CD14-positive monocyte (primary cell): ENCODE measurements at regions not wholly inside any gene's neighbourhood (a gene's known extent, or its start where the extent isn't known, plus 50 kb on each side); places are given as distances from the start of the nearest gene placed in this dataset.

Experiments used
- DNase-seq, 3 donors: peaks; one replicate each; pipeline ENCODE4 v3.0.0-alpha.2; 2011 to 2022
- H2AFZ ChIP-seq: 2 replicates; pipeline ENCODE4 v1.6.0; 2012; ENCODE audit warnings: mild to moderate bottlenecking, low read depth, low read length, inconsistent platforms; ENCODE audit not compliant: insufficient read depth, poor library complexity, severe bottlenecking
- H3K27ac ChIP-seq, 2 donors: 1 replicate in 1 of 2; 2 replicates in 1 of 2; pipeline ENCODE4 v1.5.1; 2012 to 2013; ENCODE audit warnings: low read length in 2 of 2, control low read depth in 1 of 2, inconsistent platforms in 1 of 2, low read depth in 1 of 2, mild to moderate bottlenecking in 1 of 2
- H3K27me3 ChIP-seq, 2 donors: one replicate each; pipeline versions ENCODE4 v1.6.0 to v1.6.1; 2011 to 2013; ENCODE audit warnings: low read length in 2 of 2; ENCODE audit not compliant: control insufficient read depth in 2 of 2, insufficient read depth in 2 of 2
- H3K36me3 ChIP-seq, 2 donors: replicated peaks in 1 of 2; 1 replicate in 1 of 2; 2 replicates in 1 of 2; pipeline versions ENCODE4 v1.5.1 to v1.6.1; 2012 to 2013; ENCODE audit warnings: low read length in 2 of 2, control low read depth in 1 of 2, inconsistent platforms in 1 of 2, mild to moderate bottlenecking in 1 of 2; ENCODE audit not compliant: insufficient read depth in 2 of 2, control insufficient read depth in 1 of 2
- H3K4me1 ChIP-seq, 2 donors: 1 replicate in 1 of 2; 2 replicates in 1 of 2; pipeline versions ENCODE4 v1.5.1 to v1.6.1; 2012 to 2013; ENCODE audit warnings: low read length in 2 of 2, control low read depth in 1 of 2, inconsistent platforms in 1 of 2, mild to moderate bottlenecking in 1 of 2, moderate library complexity in 1 of 2; ENCODE audit not compliant: insufficient read depth in 2 of 2, control insufficient read depth in 1 of 2
- H3K4me2 ChIP-seq: replicated peaks from 2 replicates; pipeline ENCODE3; 2012; ENCODE audit warnings: low read length, moderate library complexity, mild to moderate bottlenecking; ENCODE audit not compliant: poor library complexity, severe bottlenecking; ENCODE audit errors: extremely low read depth
- H3K4me3 ChIP-seq, 3 experiments: fragments of 200-600 bp in 1 of 3; sonication (generic) in 1 of 3; replicated peaks in 1 of 3; 1 replicate in 2 of 3; 2 replicates in 1 of 3; pipeline ENCODE4 v1.5.1; 2011 to 2013; ENCODE audit warnings: low read length in 3 of 3, mild to moderate bottlenecking in 3 of 3, control low read depth in 2 of 3, low read depth in 2 of 3, inconsistent platforms in 1 of 3, moderate library complexity in 1 of 3
- H3K79me2 ChIP-seq: 2 replicates; pipeline ENCODE4 v1.6.0; 2012; ENCODE audit warnings: mild to moderate bottlenecking, control low read depth, inconsistent platforms, low read length, moderate library complexity; ENCODE audit not compliant: insufficient read depth
- H3K9ac ChIP-seq: 2 replicates; pipeline ENCODE4 v1.6.0; 2017; ENCODE audit warnings: low read length, mild to moderate bottlenecking; ENCODE audit not compliant: insufficient read depth, poor library complexity, severe bottlenecking
- H3K9me3 ChIP-seq, 2 donors: replicated peaks in 1 of 2; 1 replicate in 1 of 2; 2 replicates in 1 of 2; pipeline versions ENCODE4 v1.5.1 to v1.6.1; 2012 to 2013; ENCODE audit warnings: low read length in 2 of 2, control low read depth in 1 of 2; ENCODE audit not compliant: control insufficient read depth in 1 of 2, insufficient read depth in 1 of 2
- H4K20me1 ChIP-seq: 2 replicates; pipeline ENCODE4 v1.6.0; 2012; ENCODE audit warnings: mild to moderate bottlenecking, low read length, control low read depth, moderate library complexity; ENCODE audit not compliant: insufficient read depth
- H3K27ac Mint-ChIP-seq, 7 donors: one replicate each; pipeline ENCODE4 v1.8.0; 2020; ENCODE audit warnings: mild to moderate bottlenecking in 7 of 7, mixed read lengths in 7 of 7, moderate library complexity in 6 of 7, inconsistent platforms in 2 of 7
- H3K27me3 Mint-ChIP-seq, 3 donors: one replicate each; pipeline ENCODE4 v1.8.0; 2021 to 2022; ENCODE audit warnings: low read depth in 3 of 3, mild to moderate bottlenecking in 3 of 3, mixed read lengths in 3 of 3, moderate library complexity in 3 of 3, inconsistent platforms in 1 of 3
- H3K36me3 Mint-ChIP-seq, 2 donors: one replicate each; pipeline ENCODE4 v1.8.0; 2020; ENCODE audit warnings: mixed read lengths in 2 of 2, inconsistent platforms in 1 of 2, mild to moderate bottlenecking in 1 of 2
- H3K4me1 Mint-ChIP-seq: one replicate; pipeline ENCODE4 v1.8.0; 2020; ENCODE audit warnings: mild to moderate bottlenecking, mixed read lengths
- H3K4me3 Mint-ChIP-seq, 2 donors: one replicate each; pipeline ENCODE4 v1.8.0; 2020; ENCODE audit warnings: mild to moderate bottlenecking in 2 of 2, mixed read lengths in 2 of 2, moderate library complexity in 1 of 2
- H3K9me3 Mint-ChIP-seq, 7 donors: one replicate each; pipeline ENCODE4 v1.8.0; 2020 to 2022; ENCODE audit warnings: mixed read lengths in 7 of 7, mild to moderate bottlenecking in 6 of 7, moderate library complexity in 6 of 7, inconsistent platforms in 2 of 7
- CTCF ChIP-seq: fragments of 200-600 bp; IDR thresholded peaks from one replicate; pipeline ENCODE4 v1.8.0; 2022; ENCODE audit warnings: antibody characterized with exemption, mild to moderate bottlenecking
- WGBS: methylation state at CpG from one replicate; pipeline ENCODE4 v1.1.5; 2013; ENCODE audit warnings: missing lambda C conversion rate; ENCODE audit not compliant: insufficient coverage; 5-methylcytosine and 5-hydroxymethylcytosine counted together
- intact Hi-C, 2 donors: fragments of 100-400 bp; cut with micrococcal nuclease; formaldehyde crosslinking; loops; one replicate each; pipeline versions ENCODE4 v1.15.0 to v1.15.1; 2023

GRCh38 chr17:74002241-74002640 lies 201.2 kb upstream of the RPL38 start:
- H3K4me2 ChIP-seq = no peak overlapping the region
- H3K27me3 ChIP-seq = no peaks in the 10 kb centered on the region
- WGBS = 91% methylated on average over 4 of the region's 5 CpGs
- peaks cover 0 to 3% of the 10 kb centered on the region in 2 donors for H3K4me1 ChIP-seq
- Mint-ChIP-seq H3K36me3 (no peaks in the 10 kb centered on the region), H3K9me3 (no peaks in the 10 kb centered on the region), H3K4me3 (no peak overlapping the region), H3K27ac (no peak overlapping the region), H3K27me3 (peaks cover 11 to 19% (median 13%) of the 10 kb centered on the region in 3 donors), H3K4me1 (peaks cover 4% of the 10 kb centered on the region)
- H3K9ac ChIP-seq = no peak overlapping the region
- no peak for DNase-seq
- H3K79me2 ChIP-seq = no peaks in the 10 kb centered on the region
- TF ChIP-seq CTCF = no peak
- no peaks in the 10 kb centered on the region for H3K36me3 ChIP-seq
- no peak overlapping the region for H3K27ac ChIP-seq
- no peaks in the 10 kb centered on the region for H4K20me1 ChIP-seq
- H3K4me3 ChIP-seq = no peak overlapping the region
- H3K9me3 ChIP-seq = no peaks in the 10 kb centered on the region
- intact Hi-C loops = no loop called here
- H2AFZ ChIP-seq = no peak overlapping the region

DNA sequence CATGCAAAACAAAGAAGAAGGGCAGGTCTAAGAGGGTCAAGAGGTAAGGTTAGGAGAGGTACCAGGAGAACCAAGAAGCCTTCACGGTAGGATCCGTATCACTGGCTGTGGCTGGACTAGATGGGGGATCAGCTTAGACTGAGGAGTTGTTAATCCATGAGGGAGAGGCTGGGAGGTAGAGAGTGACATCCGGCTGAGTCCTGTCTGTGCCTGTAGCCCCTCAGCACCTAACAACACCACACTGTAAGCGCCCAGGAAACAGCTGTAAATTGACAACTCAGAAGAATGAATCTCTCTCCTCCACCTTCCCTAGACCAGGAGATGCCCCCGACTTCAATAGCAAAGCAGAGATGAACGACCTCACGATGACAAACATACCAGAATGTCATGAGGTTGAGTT lies 199.4 kb upstream of the RPL38 start:
- H3K4me2 ChIP-seq = no peak overlapping the region
- no peak overlapping the region for H3K27ac Mint-ChIP-seq
- no peak overlapping the region for H2AFZ ChIP-seq
- no peaks in the 10 kb centered on the region for H3K36me3 ChIP-seq
- H4K20me1 ChIP-seq = no peaks in the 10 kb centered on the region
- H3K27ac ChIP-seq = no peak overlapping the region
- H3K9me3 Mint-ChIP-seq = no peaks in the 10 kb centered on the region
- peak overlapping the region in 1 of 2 donors; percentile 23 for H3K4me3 Mint-ChIP-seq
- H3K4me1 Mint-ChIP-seq = peaks cover 17% of the 10 kb centered on the region
- no peaks in the 10 kb centered on the region for H3K79me2 ChIP-seq
- 91% methylated on average over 5 of the region's 7 CpGs for WGBS
- H3K9me3 ChIP-seq = no peaks in the 10 kb centered on the region
- intact Hi-C loops = no loop called here
- peaks cover 8 to 13% (median 10%) of the 10 kb centered on the region in 3 donors for H3K27me3 Mint-ChIP-seq
- no peak for TF ChIP-seq CTCF
- H3K27me3 ChIP-seq = no peaks in the 10 kb centered on the region
- peaks cover 5 to 19% of the 10 kb centered on the region in 2 donors for H3K4me1 ChIP-seq
- no peak overlapping the region for H3K4me3 ChIP-seq
- no peak overlapping the region for H3K9ac ChIP-seq
- H3K36me3 Mint-ChIP-seq = no peaks in the 10 kb centered on the region
- no peak for DNase-seq
